Upper lobe of right lung (tissue), 1 donor: ENCODE measurements at regions not wholly inside any gene's neighbourhood (a gene's known extent, or its start where the extent isn't known, plus 50 kb on each side); places are given as distances from the start of the nearest gene placed in this dataset.

Experiments
- ATAC-seq: fragments of 200-7000 bp; cut with Tn5 transposase; one replicate; pipeline ENCODE4 v1.9.1; 2020; ENCODE audit warnings: mild to moderate bottlenecking, moderate library complexity
- DNase-seq: peaks from one replicate; pipeline ENCODE4 v3.0.0-alpha.2; 2020
- H3K27ac ChIP-seq: fragments of 200-600 bp; one replicate; pipeline ENCODE4 v1.8.0; 2022
- H3K27me3 ChIP-seq: fragments of 200-600 bp; one replicate; pipeline ENCODE4 v1.8.0; 2022; ENCODE audit warnings: mild to moderate bottlenecking
- H3K36me3 ChIP-seq: fragments of 200-600 bp; one replicate; pipeline ENCODE4 v1.8.0; 2022
- H3K4me1 ChIP-seq: fragments of 200-600 bp; one replicate; pipeline ENCODE4 v1.8.0; 2022
- H3K4me3 ChIP-seq: fragments of 200-600 bp; one replicate; pipeline ENCODE4 v1.8.0; 2022; ENCODE audit warnings: mild to moderate bottlenecking
- H3K9me3 ChIP-seq: fragments of 200-600 bp; one replicate; pipeline ENCODE4 v1.8.0; 2022
- intact Hi-C: fragments of 100-400 bp; cut with DNase I; formaldehyde crosslinking; loops from one replicate; pipeline ENCODE4 v1.11.0; 2022
- TF ChIP-seq, protein P1 (sequence below): fragments of 200-600 bp; IDR thresholded peaks from one replicate; pipeline ENCODE4 v1.8.0; 2022; ENCODE audit warnings: antibody characterized with exemption
- donor health status: DM: no; HTN: yes; CAD: no; lungs with severe emphysema.

DNA sequence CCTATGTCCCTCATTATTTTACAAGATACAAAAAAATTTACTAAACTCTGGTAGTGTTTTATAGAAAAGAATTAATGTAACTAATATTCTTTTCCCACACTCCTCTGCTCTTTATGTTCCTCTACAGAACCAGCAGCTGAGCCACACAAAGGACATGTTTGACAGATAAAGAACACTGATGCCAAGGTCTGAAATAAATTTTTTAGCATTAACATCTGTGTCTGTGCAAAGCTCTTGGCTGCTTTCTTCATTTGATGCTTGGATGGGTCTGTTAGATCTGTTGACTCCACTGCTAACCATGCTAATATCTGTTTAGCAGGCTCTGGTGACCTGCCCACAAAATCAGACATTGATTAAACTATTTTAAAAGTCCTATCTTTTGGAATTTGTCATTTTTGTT is 2363.8 kb downstream of the PCDH9 start:
- Histone ChIP-seq H3K36me3 (no peaks in the 10 kb centered on the region), H3K4me3 (no peak overlapping the region), H3K27me3 (no peaks in the 10 kb centered on the region), H3K9me3 (no peaks in the 10 kb centered on the region), H3K27ac (no peak overlapping the region), H3K4me1 (no peaks in the 10 kb centered on the region)
- DNase-seq (no peak), ATAC-seq (no peak)
- TF ChIP-seq, protein P1, sequence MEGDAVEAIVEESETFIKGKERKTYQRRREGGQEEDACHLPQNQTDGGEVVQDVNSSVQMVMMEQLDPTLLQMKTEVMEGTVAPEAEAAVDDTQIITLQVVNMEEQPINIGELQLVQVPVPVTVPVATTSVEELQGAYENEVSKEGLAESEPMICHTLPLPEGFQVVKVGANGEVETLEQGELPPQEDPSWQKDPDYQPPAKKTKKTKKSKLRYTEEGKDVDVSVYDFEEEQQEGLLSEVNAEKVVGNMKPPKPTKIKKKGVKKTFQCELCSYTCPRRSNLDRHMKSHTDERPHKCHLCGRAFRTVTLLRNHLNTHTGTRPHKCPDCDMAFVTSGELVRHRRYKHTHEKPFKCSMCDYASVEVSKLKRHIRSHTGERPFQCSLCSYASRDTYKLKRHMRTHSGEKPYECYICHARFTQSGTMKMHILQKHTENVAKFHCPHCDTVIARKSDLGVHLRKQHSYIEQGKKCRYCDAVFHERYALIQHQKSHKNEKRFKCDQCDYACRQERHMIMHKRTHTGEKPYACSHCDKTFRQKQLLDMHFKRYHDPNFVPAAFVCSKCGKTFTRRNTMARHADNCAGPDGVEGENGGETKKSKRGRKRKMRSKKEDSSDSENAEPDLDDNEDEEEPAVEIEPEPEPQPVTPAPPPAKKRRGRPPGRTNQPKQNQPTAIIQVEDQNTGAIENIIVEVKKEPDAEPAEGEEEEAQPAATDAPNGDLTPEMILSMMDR: no peak
- intact Hi-C loops: no loop called here

DNA sequence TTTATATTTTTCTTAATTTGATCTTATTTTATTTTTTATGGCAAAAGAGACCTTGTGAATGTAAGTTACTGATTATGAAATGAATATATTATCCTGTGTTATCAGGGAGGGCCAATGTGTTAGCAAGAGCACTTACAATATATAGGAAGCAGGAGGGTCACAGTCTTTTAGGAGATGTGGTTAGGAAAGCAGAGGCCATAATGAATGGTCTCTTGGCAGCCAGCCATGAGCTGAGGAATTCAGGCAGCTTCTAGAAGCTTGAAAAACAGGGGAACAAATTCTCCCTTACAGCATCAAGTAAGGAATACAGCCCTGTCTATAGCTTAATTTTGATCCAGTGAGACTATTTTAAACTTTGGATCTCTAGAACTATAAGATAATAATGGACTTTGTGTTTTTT is 2374.6 kb downstream of the PCDH9 start:
- Histone ChIP-seq H3K36me3 (no peaks in the 10 kb centered on the region), H3K27ac (no peak overlapping the region), H3K4me3 (no peak overlapping the region), H3K9me3 (no peaks in the 10 kb centered on the region), H3K27me3 (no peaks in the 10 kb centered on the region), H3K4me1 (no peaks in the 10 kb centered on the region)
- DNase-seq (no peak), ATAC-seq (no peak)
- TF ChIP-seq, protein P1: no peak
- intact Hi-C loops: no loop called here

DNA sequence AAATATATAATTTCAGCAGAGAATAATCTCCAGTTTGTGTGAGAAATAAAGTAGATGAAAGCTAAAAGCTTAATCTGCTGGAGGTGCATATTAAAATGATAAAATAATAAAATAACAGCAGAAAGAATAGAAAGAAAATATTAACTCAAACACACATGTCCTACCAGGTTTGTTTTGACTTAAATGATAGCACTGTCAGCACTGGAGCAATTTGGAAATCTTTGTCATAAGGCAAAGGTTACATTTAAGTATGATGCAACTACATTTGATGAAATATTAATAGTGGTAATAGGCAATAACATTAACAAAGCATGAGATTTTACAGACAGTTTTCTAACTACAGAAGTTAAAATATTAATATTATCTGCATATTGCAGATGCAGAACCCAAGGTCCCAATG is 2380.1 kb downstream of the PCDH9 start:
- TF ChIP-seq, protein P1: no peak
- H3K36me3 ChIP-seq: no peaks in the 10 kb centered on the region
- no peaks in the 10 kb centered on the region for H3K27me3 ChIP-seq
- no peak overlapping the region for H3K27ac ChIP-seq
- H3K4me3 ChIP-seq: no peak overlapping the region
- ATAC-seq: no peak
- no peak for DNase-seq
- H3K9me3 ChIP-seq: no peaks in the 10 kb centered on the region
- intact Hi-C loops: no loop called here
- no peaks in the 10 kb centered on the region for H3K4me1 ChIP-seq

DNA sequence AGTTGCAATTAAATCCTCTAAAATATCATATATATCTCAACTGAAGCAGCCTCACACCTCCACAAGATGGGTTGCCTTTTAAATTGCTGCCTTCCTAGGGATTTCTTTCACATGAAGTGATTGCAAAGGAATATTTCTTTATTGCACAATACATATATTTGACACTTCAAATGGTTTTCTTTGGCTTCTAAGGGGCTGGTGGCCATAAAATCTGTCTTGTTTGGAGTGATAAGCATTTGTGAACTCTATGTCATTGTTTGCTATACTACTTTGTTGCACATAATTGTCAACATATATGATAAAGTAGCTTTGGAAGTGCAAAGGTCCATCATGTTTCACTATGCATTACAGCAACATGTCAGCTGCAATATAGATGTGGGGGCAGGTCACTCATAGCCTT is 2380.9 kb downstream of the PCDH9 start:
- no peak for DNase-seq
- Histone ChIP-seq H3K27me3 (no peaks in the 10 kb centered on the region), H3K27ac (no peak overlapping the region), H3K4me1 (no peaks in the 10 kb centered on the region), H3K9me3 (no peaks in the 10 kb centered on the region), H3K4me3 (no peak overlapping the region), H3K36me3 (no peaks in the 10 kb centered on the region)
- intact Hi-C loops: no loop called here
- TF ChIP-seq, protein P1: no peak
- no peak for ATAC-seq

DNA sequence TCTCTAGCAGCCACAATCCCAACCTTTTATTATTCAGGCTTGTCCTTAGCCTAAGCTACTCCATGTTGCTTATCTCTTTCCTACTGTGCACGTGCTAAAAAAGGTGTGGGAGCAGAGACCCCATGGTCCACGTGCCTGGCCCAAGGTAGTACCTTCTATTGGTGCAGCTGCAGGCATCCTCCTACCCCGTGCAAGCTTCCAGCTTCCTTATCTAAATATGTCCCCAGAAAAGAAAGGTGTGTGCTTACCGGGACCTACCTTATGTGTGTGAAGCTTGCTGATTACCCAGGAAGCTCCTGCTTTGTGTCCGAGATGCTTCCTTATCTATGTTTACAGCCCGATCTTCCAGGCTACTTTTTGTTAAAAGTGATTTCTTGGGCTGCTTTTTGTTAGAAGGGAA is 2382.4 kb downstream of the PCDH9 start:
- no peak for ATAC-seq
- TF ChIP-seq, protein P1: no peak
- H3K9me3 ChIP-seq: no peaks in the 10 kb centered on the region
- intact Hi-C loops: no loop called here
- no peak overlapping the region for H3K27ac ChIP-seq
- H3K4me3 ChIP-seq: no peak overlapping the region
- no peaks in the 10 kb centered on the region for H3K27me3 ChIP-seq
- DNase-seq: no peak
- H3K4me1 ChIP-seq: no peaks in the 10 kb centered on the region
- H3K36me3 ChIP-seq: no peaks in the 10 kb centered on the region

DNA sequence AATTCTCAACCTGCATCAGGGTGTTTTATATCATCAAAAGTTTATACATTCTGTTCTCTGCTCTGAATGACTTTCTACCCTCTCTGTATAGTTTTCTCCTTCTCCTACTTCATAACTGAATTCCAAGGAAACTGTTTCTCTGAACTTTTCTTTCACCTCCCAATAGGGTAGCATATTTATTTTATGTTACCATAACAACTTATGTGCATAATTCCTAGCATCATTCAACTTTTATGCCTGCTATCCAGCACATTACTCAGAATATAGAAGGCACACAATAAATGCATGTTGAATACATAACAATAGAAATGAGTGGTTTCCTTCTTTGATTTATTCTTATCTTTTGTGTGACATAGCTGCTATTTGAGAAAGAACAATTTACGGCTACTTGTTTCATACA is 2385.0 kb downstream of the PCDH9 start:
- ATAC-seq (no peak), DNase-seq (no peak)
- intact Hi-C loops: no loop called here
- H3K27ac ChIP-seq: no peak overlapping the region
- no peak overlapping the region for H3K4me3 ChIP-seq
- H3K36me3 ChIP-seq: no peaks in the 10 kb centered on the region
- H3K9me3 ChIP-seq: no peaks in the 10 kb centered on the region
- H3K4me1 ChIP-seq: no peaks in the 10 kb centered on the region
- TF ChIP-seq, protein P1: no peak
- no peaks in the 10 kb centered on the region for H3K27me3 ChIP-seq
